ENCODE measurements at regions not wholly inside any gene's neighbourhood (a gene's known extent, or its start where the extent isn't known, plus 50 kb on each side); places are given as distances from the start of the nearest gene placed in this dataset.

DNA sequence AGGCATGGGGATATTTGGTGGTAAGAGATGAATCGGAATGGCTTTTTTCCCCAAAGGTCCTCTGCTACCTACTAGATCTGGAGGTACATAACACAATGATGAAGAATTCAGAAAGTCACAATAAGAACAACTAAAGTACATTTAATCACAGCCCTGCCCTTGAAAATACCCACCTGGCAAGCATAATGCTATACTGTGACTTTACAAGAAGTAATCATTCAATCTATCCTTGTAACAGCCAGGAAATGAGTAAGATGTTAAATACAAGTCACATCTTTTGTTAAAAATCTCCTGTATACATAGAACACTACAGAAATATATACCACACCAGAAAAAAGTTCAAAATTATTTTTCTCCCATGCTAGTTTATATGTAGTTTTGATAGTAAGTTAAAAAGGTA, 108.3 kb upstream of the ABCB5 start (continued):
- TF ChIP-seq RNF2 (IDR thresholded peaks at IDR 0.05; ENCODE audit: borderline replicate concordance, low read depth, low read length, missing control alignments, poor library complexity, severe bottlenecking) (no peak), KDM1A (IDR thresholded peaks at IDR 0.05; ENCODE audit: borderline replicate concordance, low read length) (no peak), SP4 (IDR thresholded peaks at IDR 0.05; ENCODE audit: low read length) (no peak), GTF2F1 (IDR thresholded peaks at IDR 0.05; ENCODE audit: borderline replicate concordance, low read depth, low read length) (no peak)

All from H1 (cell line).